ENCODE measurements at regions not wholly inside any gene's neighbourhood (a gene's known extent, or its start where the extent isn't known, plus 50 kb on each side); places are given as distances from the start of the nearest gene placed in this dataset.
"Not testable (repeated sequence)": the region's sequence is repeated elsewhere in the genome, so short reads cannot be mapped to it uniquely, and the experiment has no call there.

DNA sequence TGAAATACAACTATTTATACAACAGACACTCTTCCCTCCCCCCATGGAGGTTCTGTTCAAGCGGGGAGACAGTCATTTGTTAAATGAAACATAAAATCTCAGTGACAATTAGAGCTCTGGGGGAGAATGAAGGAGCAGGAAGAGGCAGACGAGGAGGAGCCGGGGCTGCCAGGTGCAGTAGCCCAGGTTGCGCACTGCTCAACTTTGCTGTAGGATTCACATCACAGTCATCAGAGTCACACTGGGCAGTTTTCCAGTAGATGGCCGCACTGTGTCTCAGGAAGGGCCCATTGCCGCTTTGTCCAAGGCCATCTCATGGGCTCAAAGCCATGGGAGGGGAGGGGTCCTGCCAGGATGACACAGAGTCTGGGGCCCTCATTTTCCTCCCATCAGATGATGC lies 342.4 kb downstream of the ADGRD1 start:
- TF ChIP-seq, protein P1, sequence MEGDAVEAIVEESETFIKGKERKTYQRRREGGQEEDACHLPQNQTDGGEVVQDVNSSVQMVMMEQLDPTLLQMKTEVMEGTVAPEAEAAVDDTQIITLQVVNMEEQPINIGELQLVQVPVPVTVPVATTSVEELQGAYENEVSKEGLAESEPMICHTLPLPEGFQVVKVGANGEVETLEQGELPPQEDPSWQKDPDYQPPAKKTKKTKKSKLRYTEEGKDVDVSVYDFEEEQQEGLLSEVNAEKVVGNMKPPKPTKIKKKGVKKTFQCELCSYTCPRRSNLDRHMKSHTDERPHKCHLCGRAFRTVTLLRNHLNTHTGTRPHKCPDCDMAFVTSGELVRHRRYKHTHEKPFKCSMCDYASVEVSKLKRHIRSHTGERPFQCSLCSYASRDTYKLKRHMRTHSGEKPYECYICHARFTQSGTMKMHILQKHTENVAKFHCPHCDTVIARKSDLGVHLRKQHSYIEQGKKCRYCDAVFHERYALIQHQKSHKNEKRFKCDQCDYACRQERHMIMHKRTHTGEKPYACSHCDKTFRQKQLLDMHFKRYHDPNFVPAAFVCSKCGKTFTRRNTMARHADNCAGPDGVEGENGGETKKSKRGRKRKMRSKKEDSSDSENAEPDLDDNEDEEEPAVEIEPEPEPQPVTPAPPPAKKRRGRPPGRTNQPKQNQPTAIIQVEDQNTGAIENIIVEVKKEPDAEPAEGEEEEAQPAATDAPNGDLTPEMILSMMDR (IDR thresholded peaks at IDR 0.05; ENCODE audit: poor library complexity, severe bottlenecking): not testable (repeated sequence)
- not testable (repeated sequence) for TF ChIP-seq EP300 (conservative IDR thresholded peaks at IDR 0.05; ENCODE audit: poor library complexity, severe bottlenecking); POLR2AphosphoS5 (IDR thresholded peaks at IDR 0.05); TAF1 (IDR thresholded peaks at IDR 0.05; ENCODE audit: low read depth); MXI1 (conservative IDR thresholded peaks at IDR 0.05; ENCODE audit: poor library complexity, severe bottlenecking)

Data from neural cell (in vitro differentiated cells).